Jurkat, Clone E6-1 (cell line): ENCODE measurements at regions not wholly inside any gene's neighbourhood (a gene's known extent, or its start where the extent isn't known, plus 50 kb on each side); places are given as distances from the start of the nearest gene placed in this dataset.

Source experiments
- DNase-seq: peaks from one replicate; pipeline ENCODE4 v3.0.0-alpha.2; 2011; ENCODE audit warnings: low read depth, low spot score
- H3K4me3 ChIP-seq: 2 replicates; pipeline ENCODE4 v1.5.1; 2011; ENCODE audit warnings: mild to moderate bottlenecking, low read length, control low read depth, moderate library complexity

DNA sequence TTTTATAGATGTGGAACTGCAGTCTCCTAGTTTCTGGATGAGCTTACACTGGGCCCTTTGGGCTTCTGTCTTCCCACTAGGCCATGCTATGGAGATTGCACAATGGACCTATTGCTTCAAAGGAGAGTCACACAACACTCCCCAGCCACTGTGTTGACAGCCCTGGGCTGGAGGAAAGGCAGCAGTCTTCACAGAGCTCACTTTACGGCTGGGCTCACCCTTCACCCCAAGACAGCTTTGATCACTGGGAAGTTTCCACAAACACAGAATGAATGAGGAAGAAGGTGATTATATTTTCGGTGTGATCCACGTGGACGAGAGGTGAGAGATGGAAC, 92.7 kb upstream of the GDF10 start:
- DNase-seq, result no peak
- no peak overlapping the region for H3K4me3 ChIP-seq

GRCh38 chr10:47207894-47208469, 92.0 kb upstream of the GDF10 start:
- no peak overlapping the region for H3K4me3 ChIP-seq
- DNase-seq, result no peak

DNA sequence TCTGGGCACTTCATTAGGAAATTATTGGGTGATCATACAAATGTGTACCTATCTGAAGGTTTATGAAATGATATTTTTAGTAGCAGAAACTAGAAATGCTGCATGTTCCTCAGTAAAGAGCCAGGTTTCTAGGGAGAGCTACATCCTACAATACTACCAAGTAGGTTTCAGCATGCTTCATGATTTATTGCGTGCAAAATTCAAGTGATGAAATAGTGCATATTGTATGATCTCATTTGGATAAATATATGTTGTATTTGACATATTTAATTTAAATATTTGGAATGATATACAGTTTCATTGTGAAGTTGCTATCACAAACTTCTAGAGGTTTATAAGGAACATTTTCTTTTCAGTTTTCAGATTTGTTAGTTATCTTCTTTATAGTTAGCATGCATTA, 90.5 kb upstream of the GDF10 start:
- no peak for DNase-seq
- H3K4me3 ChIP-seq, result no peak overlapping the region

DNA sequence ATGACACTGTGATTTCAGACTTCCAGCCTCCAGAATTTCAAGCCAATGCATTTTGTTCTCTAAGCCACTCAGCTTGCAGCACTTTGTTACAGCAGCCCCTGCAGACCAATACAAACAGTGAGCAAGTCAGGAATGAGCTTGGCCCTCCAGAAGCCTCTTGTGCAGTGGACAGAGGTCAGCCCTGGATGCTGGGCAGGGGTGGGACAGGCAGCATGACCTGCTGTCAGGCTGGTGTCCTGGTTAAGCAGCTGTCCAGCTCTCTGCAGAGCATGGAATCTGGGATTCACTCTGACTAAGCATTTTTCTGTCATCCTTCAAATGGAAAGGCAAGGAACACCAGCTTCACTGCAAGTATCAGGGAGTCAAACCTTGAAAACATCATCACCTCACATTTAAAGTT, 85.5 kb upstream of the GDF10 start:
- no peak for DNase-seq
- H3K4me3 ChIP-seq, result no peak overlapping the region

DNA sequence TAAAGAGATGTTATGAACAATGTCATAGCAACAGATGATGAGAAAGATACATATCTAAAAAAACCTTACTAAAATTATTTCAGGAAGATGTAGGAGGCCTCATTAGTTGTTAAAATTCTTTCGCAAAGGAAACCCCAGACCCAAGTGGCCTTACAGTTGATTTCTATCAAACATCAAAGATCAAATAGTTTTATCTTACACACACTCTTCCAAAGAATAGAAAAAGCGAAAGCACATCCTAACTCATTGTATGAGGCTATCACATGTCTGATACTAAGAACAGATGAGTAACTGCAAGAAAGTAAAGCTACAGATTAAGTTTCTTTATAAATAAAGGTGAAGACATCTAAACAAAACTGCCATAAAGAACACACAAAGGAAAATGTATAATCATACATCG, 82.9 kb upstream of the GDF10 start:
- no peak overlapping the region for H3K4me3 ChIP-seq
- no peak for DNase-seq

DNA sequence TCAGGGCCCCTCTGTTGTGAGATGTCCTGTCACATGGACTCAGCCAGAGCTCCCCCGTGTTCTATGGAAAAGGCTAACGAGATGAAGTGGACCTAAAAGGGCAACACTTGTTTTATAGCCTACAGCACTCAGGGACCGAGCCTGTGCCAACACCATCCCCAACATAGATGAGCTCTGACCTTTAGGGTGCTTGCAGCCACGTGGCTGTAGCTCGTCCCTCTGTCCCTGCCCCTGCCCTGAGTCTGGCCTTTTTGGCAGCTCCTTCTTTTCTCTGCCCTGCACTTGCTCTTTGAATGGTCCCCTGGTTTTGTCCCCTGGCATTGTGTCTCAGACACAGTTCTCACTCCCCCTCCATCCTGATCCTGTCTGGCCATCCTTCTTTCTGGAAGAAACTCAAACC, 81.2 kb upstream of the GDF10 start:
- H3K4me3 ChIP-seq, result no peak overlapping the region
- no peak for DNase-seq

DNA sequence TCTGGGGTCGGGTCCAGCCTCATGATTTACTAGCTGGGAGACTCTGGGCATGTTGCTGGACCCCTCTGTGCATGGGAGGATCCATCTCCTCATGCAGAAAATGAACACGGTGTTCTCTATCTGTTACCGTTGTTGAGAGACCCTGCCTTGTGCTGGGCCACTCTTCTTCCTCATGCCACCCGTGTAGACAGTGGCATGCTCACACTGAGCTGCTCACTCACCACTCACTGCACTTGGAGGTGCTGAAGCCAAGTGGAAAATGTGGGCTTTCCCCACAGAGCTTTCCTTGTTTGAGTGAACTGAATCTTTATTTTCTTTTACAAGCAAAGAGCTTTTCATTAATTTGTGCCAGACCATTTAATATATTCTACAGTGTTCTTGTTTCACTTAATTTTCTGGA, 77.5 kb upstream of the GDF10 start:
- H3K4me3 ChIP-seq, result no peak overlapping the region
- DNase-seq, result no peak

DNA sequence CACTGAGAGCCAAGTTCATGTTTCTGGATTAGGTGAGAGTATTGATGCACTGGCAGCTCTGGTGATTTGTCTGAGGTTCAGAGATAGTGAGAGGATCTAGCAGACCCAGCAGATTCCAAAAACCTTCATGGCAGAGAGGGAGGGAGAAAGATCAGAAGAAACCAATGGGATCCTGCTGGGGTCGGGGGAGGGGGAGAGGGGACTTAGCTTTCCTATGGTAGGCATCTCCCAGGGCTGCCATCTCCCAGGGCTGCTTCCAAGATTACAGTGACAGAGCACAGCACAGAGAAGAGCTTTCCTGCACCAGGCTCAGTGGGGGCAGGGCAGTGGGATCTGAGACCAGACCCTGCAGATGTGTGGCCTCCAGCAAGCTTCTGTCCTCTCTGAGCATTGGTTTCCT, 76.8 kb upstream of the GDF10 start:
- DNase-seq, result no peak
- H3K4me3 ChIP-seq, result no peak overlapping the region

GRCh38 chr10:47224546-47225218, 75.3 kb upstream of the GDF10 start:
- H3K4me3 ChIP-seq, result no peak overlapping the region
- DNase-seq, result no peak

DNA sequence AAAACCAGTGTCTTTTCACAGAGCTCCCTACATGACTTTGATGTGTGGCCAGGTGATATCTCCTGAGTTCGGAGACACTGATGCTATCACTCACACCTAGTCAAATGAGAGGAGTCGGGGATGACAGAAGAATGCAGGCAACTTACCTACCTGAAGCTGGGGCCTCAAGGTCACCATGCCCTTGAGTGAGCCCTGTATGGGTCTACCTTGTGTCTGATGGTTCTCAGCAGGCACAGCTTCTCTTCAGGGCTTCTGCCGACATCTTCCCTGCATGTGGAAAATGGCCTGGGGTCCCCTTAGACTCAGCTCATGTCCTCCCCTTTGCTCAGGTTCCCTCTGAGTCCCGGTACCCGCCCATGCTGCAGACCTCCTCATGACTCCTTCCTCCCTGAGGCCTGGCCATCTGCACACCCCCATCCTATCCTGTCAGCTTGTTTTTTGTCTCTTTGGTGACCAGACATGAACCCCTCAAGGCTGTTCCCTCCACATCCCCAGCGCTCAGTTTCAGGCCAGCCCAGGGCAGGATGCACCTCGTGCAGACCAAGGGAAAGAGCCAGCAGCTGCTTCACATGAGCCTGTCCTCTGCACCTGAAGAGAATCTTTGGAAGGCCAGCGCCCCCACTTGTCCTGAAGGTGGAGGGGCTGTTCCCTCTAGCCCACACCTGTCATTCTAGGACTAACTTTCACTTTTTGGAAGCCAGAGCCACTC, 74.6 kb upstream of the GDF10 start:
- no peak for DNase-seq
- no peak overlapping the region for H3K4me3 ChIP-seq

GRCh38 chr10:47225928-47226645, 73.9 kb upstream of the GDF10 start:
- DNase-seq, result no peak
- H3K4me3 ChIP-seq, result no peak overlapping the region

GRCh38 chr10:47230482-47230881, 69.5 kb upstream of the GDF10 start:
- H3K4me3 ChIP-seq, result no peak overlapping the region
- DNase-seq, result no peak

DNA sequence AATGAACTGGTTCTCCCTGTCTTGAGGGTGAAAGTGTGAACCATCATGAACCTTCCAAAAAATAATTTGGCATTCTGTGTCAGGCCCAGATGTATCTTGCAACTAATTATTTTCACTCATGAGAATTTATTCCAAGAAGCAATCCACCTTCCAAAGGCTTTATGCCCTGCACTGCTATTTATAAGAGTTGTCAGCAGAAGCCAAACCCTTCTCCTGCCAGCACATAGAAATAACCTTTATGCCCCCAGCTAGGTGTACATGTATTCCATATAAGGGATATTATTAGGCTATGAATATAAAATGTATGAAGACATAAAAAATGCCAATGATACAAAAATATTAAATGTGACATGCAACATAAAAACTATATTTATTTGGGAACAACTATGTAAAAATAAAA, 69.0 kb upstream of the GDF10 start:
- DNase-seq, result no peak
- H3K4me3 ChIP-seq, result no peak overlapping the region

GRCh38 chr10:47231414-47231813, 68.6 kb upstream of the GDF10 start:
- no peak for DNase-seq
- H3K4me3 ChIP-seq, result no peak overlapping the region

GRCh38 chr10:47233631-47234030, 66.4 kb upstream of the GDF10 start:
- H3K4me3 ChIP-seq, result no peak overlapping the region
- no peak for DNase-seq

DNA sequence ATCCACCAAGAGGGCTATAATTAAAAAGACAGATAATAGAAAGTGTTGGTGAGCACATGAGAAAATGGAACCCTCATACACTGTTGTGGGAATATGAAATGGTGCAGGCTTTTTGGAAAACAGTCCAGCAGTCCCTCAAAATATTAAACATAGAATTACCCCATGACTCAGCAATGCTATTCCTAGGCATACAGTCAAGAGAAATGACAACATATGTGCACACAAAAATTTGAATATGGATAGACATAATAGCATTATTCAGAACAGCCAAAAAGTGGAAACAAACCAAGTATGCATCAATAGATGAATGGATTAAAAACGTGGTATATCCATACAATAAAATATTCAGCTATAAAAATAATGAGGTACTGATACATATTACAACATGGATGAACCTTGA, 64.5 kb upstream of the GDF10 start:
- DNase-seq, result no peak
- no peak overlapping the region for H3K4me3 ChIP-seq

- no peak overlapping the region for H3K4me3 ChIP-seq
- DNase-seq, result no peak
Observed at GRCh38 chr10:47237316-47238260, 62.4 kb upstream of the GDF10 start.

- DNase-seq, result no peak
- no peak overlapping the region for H3K4me3 ChIP-seq
Observed at GRCh38 chr10:47238331-47239095, 61.5 kb upstream of the GDF10 start.

DNA sequence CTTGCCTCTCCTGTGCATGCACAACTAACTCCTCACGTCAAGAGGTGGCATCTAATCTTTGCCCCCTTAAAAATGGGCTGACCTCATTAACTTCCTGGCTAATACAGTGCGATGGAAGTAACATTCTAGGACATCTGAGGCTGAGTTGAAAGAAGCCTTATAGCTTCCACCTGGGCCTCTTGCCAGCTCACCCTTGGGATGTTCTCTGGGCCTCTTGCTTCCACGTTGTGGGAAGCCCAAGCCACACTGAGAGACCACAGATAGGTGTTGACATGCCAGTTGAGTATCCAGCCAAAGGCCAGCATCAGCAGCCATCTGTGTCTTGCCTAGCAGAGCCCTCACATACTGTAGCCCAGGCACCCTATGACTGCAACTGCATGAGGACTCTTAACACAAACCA, 60.8 kb upstream of the GDF10 start:
- H3K4me3 ChIP-seq, result no peak overlapping the region
- no peak for DNase-seq
